Breast epithelium (tissue), 4 donors: ENCODE measurements at regions not wholly inside any gene's neighbourhood (a gene's known extent, or its start where the extent isn't known, plus 50 kb on each side); places are given as distances from the start of the nearest gene placed in this dataset.

Experiments
- DNase-seq, 2 donors: peaks; one replicate each; pipeline ENCODE4 v3.0.0-alpha.2; 2019; ENCODE audit warnings: low spot score in 2 of 2
- H3K27ac ChIP-seq, 2 donors: fragments of 200-600 bp; sonication (generic) in 1 of 2; one replicate each; pipeline ENCODE4 v1.5.1; 2016 to 2019; ENCODE audit warnings: mild to moderate bottlenecking in 1 of 2
- H3K27me3 ChIP-seq, 2 donors: fragments of 200-600 bp; sonication (generic) in 1 of 2; one replicate each; pipeline versions ENCODE4 v1.5.1 to v1.6.0; 2017 to 2019; ENCODE audit warnings: control low read depth in 1 of 2, mild to moderate bottlenecking in 1 of 2
- H3K36me3 ChIP-seq: fragments of 200-600 bp; one replicate; pipeline ENCODE4 v1.5.1; 2019
- H3K4me1 ChIP-seq, 2 donors: fragments of 200-600 bp; sonication (generic); one replicate each; pipeline ENCODE4 v1.5.1; 2016 to 2019; ENCODE audit warnings: control low read depth in 1 of 2
- H3K4me3 ChIP-seq, 3 donors: fragments of 200-600 bp; sonication (generic); 1 replicate in 2 of 3; 2 replicates in 1 of 3; pipeline ENCODE4 v1.5.1; 2016 to 2019; ENCODE audit warnings: mild to moderate bottlenecking in 3 of 3, moderate library complexity in 2 of 3
- H3K9me3 ChIP-seq, 2 donors: fragments of 200-600 bp; sonication (generic) in 1 of 2; one replicate each; pipeline ENCODE4 v1.5.1; 2016 to 2019; ENCODE audit warnings: control low read depth in 1 of 2
- POLR2A ChIP-seq: fragments of 450-650 bp; IDR thresholded peaks from one replicate; pipeline ENCODE4 v1.6.1; 2016; ENCODE audit warnings: antibody characterized with exemption, mild to moderate bottlenecking, moderate library complexity
- POLR2AphosphoS5 ChIP-seq, 3 donors: sonication (generic); formaldehyde crosslinking; IDR thresholded peaks; one replicate each; pipeline ENCODE4 v1.6.1; 2017; ENCODE audit warnings: antibody characterized with exemption in 3 of 3
- intact Hi-C: fragments of 100-400 bp; cut with DNase I; formaldehyde crosslinking; loops from one replicate; pipeline ENCODE4 v1.15.1; 2023; ENCODE audit warnings: low total_unique reads
- TF ChIP-seq, protein P1 (sequence below), 3 donors: fragments of 450-650 bp; IDR thresholded peaks; one replicate each; pipeline ENCODE4 v1.5.1; 2016 to 2017; ENCODE audit warnings: antibody characterized with exemption in 3 of 3, mild to moderate bottlenecking in 3 of 3, moderate library complexity in 3 of 3

DNA sequence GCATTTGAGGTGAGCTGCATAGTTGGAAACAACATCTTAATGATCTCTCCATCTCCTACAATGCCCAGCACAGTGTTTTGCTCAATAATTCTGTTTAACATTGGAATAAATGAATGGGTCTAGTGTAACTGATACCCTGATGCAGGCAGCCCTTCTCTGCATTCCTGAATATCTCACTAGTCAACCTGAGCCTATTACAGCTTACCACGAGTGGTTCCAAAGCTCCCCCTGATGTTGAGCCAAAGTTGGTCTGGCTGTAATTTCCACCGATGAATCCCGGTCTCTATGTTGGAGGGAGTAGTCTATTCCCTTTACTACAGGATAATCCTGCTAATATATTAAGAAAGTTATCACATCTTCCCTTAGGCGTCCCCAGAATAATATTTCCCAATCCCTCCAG, 63.8 kb downstream of the ZBTB18 start:
- no peaks in the 10 kb centered on the region for H3K27me3 ChIP-seq
- TF ChIP-seq, protein P1, sequence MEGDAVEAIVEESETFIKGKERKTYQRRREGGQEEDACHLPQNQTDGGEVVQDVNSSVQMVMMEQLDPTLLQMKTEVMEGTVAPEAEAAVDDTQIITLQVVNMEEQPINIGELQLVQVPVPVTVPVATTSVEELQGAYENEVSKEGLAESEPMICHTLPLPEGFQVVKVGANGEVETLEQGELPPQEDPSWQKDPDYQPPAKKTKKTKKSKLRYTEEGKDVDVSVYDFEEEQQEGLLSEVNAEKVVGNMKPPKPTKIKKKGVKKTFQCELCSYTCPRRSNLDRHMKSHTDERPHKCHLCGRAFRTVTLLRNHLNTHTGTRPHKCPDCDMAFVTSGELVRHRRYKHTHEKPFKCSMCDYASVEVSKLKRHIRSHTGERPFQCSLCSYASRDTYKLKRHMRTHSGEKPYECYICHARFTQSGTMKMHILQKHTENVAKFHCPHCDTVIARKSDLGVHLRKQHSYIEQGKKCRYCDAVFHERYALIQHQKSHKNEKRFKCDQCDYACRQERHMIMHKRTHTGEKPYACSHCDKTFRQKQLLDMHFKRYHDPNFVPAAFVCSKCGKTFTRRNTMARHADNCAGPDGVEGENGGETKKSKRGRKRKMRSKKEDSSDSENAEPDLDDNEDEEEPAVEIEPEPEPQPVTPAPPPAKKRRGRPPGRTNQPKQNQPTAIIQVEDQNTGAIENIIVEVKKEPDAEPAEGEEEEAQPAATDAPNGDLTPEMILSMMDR (IDR thresholded peaks at IDR 0.05), result no peak
- no peak for TF ChIP-seq POLR2AphosphoS5 (IDR thresholded peaks at IDR 0.05)
- no peak for TF ChIP-seq POLR2A
- intact Hi-C loops, result no loop called here
- H3K4me1 ChIP-seq, result no peaks in the 10 kb centered on the region
- H3K4me3 ChIP-seq, result no peak overlapping the region
- no peak for DNase-seq
- H3K9me3 ChIP-seq, result no peaks in the 10 kb centered on the region
- H3K27ac ChIP-seq, result no peak overlapping the region
- no peaks in the 10 kb centered on the region for H3K36me3 ChIP-seq

DNA sequence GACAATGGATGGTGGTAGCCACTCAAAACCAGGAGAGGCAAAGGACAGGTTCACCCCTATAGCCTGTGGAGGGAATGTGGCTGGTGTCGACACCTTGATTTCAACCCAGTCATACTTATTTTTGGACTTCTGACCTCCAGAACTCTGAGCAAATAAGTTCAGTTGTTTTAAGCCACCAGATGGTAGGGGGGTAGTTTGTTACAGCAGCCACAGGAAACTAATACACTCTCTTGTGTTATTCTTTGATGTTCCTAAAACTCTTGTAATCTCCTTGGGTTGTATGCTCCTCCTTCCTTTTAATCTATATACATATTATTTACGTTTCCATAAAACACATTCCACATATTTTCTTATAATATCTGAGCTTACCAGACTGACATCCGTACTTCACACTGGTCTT, 65.9 kb downstream of the ZBTB18 start:
- intact Hi-C loops, result no loop called here
- no peak overlapping the region for H3K4me3 ChIP-seq
- H3K4me1 ChIP-seq, result no peaks in the 10 kb centered on the region
- TF ChIP-seq POLR2A, result no peak
- TF ChIP-seq POLR2AphosphoS5 (IDR thresholded peaks at IDR 0.05), result no peak
- TF ChIP-seq, protein P1 (IDR thresholded peaks at IDR 0.05), result no peak
- DNase-seq, result no peak
- no peak overlapping the region for H3K27ac ChIP-seq
- no peaks in the 10 kb centered on the region for H3K27me3 ChIP-seq
- H3K9me3 ChIP-seq, result no peaks in the 10 kb centered on the region
- no peaks in the 10 kb centered on the region for H3K36me3 ChIP-seq

DNA sequence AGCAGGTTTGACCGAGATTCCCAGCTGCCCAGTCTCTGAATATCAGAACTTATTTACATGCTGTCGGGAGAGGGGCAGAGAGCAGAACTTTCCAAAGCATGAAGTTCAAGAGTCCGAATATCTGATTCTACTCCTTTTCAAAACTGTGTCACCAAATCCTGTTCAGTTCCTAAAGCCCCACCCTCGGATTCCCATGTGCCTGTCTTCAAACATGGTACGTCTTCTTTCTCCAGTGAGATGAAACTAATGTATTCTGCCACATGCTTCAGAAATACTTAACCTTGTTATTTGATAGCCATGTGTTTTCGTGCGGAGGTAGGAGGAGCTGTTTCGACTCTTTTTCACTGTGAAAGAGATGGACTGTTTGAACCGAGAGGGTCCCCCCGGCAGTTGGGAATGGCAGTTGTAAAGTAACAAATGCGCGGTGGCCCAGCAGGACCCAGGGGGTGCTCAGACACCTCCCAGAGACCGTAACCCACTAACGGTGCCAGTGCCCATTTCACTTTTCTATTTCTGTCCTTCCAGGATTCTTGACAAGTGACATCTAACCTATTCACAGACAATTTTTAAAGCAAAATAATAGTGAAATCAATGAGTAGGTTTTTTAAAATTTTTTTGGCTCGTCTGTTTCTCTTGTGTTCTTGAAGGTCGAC, 67.2 kb downstream of the ZBTB18 start:
- no peak for DNase-seq
- intact Hi-C loops, result no loop called here
- Histone ChIP-seq H3K27me3 (peaks cover 0 to 3% of the 10 kb centered on the region in 2 donors), H3K4me3 (no peak overlapping the region), H3K4me1 (no peaks in the 10 kb centered on the region), H3K9me3 (no peaks in the 10 kb centered on the region), H3K27ac (no peak overlapping the region), H3K36me3 (no peaks in the 10 kb centered on the region)
- TF ChIP-seq, protein P1 (IDR thresholded peaks at IDR 0.05), result no peak
- TF ChIP-seq POLR2AphosphoS5 (IDR thresholded peaks at IDR 0.05) (no peak), POLR2A (no peak)

DNA sequence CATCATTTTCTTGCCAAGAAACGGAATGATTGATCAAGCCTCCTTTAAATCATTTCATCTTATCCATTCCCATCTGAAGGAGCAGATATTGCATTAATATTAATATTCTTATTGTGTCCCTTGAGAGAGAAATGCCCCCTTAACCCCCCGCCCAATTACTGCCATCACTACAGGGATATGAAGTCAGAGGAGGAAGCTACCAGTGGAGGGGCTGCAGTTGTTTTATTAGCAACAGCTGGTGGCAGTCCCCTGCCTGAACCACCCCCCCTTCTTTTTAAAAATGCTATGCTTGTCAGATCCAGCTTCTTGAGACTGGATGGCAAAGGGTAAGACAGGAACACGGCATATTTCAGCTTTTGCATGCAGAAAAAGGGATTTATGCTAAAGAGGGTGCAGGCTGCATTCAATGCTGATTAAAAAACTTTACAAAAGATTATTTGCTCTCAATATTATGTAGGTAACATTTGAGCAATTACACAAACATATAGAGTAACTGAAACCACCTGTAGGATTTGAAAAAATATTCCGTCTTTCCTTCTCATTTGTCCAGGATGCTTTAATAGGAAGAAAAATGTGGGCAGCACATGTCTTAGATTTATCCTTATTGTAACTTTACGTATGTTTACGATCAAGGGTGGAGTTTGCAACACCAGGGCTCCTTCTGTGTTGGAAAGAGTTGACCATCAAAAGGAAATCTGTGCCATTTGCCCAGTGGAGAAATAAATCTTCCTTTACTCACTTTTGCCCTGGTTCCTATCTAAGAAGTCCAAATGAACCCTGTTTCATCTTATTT, 77.7 kb downstream of the ZBTB18 start:
- Histone ChIP-seq H3K4me1 (no peaks in the 10 kb centered on the region), H3K36me3 (no peaks in the 10 kb centered on the region), H3K27me3 (no peaks in the 10 kb centered on the region), H3K9me3 (peaks cover 0 to 9% of the 10 kb centered on the region in 2 donors), H3K27ac (no peak overlapping the region), H3K4me3 (no peak overlapping the region)
- intact Hi-C loops, result no loop called here
- TF ChIP-seq, protein P1 (IDR thresholded peaks at IDR 0.05), result no peak
- no peak for TF ChIP-seq POLR2AphosphoS5 (IDR thresholded peaks at IDR 0.05)
- TF ChIP-seq POLR2A, result no peak
- DNase-seq, result no peak

DNA sequence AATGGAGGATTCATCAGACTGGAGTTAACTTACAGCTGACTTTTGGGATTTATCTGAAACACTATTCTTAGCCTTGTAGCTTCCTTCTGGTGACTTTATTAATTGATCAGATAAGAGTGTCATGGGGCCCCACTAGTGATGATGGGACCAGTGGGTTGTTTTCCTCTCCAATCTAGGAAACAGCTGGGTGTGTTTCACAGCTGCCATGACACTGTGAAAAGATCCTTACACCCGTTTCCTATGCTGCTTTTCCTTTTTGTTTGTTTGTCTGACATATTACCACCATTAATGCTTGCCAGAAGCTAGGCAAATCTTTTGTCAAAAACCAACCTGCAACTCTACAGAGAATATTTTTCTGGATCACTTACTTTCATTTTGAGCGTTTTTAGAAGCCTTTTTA, 86.2 kb downstream of the ZBTB18 start:
- intact Hi-C loops, result no loop called here
- TF ChIP-seq POLR2AphosphoS5 (IDR thresholded peaks at IDR 0.05) (no peak), POLR2A (no peak)
- TF ChIP-seq, protein P1 (IDR thresholded peaks at IDR 0.05), result no peak

More for the DNA sequence above, 86.2 kb downstream of the ZBTB18 start:
- Histone ChIP-seq H3K9me3 (peaks cover 0 to under 1% of the 10 kb centered on the region in 2 donors), H3K4me1 (no peaks in the 10 kb centered on the region), H3K27ac (no peak overlapping the region), H3K4me3 (no peak overlapping the region), H3K27me3 (no peaks in the 10 kb centered on the region), H3K36me3 (no peaks in the 10 kb centered on the region)
- DNase-seq, result no peak
